ENCODE measurements at regions not wholly inside any gene's neighbourhood (a gene's known extent, or its start where the extent isn't known, plus 50 kb on each side); places are given as distances from the start of the nearest gene placed in this dataset.

DNA sequence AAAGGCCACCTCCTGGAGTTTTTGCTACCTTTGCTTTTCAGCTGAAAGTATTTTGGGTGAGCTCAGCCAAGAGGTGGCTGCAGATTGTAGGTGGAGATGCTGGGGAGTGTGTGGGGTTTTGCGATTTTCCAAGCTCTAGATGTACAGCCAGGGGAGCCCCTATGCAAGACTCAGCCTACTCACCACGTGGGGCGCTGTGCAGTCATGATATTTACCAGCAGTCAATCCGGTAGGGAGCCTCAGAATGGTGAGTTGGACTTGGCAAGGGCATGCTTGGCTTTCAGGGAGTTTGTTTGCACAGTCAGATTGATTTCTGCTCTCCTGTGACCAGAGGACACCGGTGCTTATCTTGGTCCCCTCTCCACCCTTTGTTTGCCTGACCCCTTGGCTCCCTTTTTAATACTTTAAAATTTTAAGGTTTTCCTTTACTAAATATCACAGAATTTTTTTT, 175.3 kb downstream of the UTP18 start:
- H2AFZ ChIP-seq (ENCODE audit: control insufficient read depth, low read depth, low read length), result no peak overlapping the region
- no peak for FAIRE-seq
- H3K9ac ChIP-seq (ENCODE audit: control insufficient read depth, insufficient read depth, low read length), result no peak overlapping the region
- intact Hi-C loops (cut with micrococcal nuclease; ENCODE audit: unreplicated experiment), result no loop called here
- H3K4me2 ChIP-seq (ENCODE audit: control insufficient read depth, insufficient read depth), result no peak overlapping the region
- ChIA-PET RAD21 (ENCODE audit: unreplicated experiment) (no interaction called here), POLR2A (no interaction called here), CTCF (interaction anchor here (0.6 to 2.2 kb wide), 9 partner anchors 8 to 37 kb away, joined by 3 to 12 read pairs (median 5); no protein-coding TSS in a partner anchor), SMC1A (ENCODE audit: uncharacterized antibody, unreplicated experiment) (no interaction called here)
- no peaks in the 10 kb centered on the region for H3K4me1 ChIP-seq (ENCODE audit: control insufficient read depth, insufficient read depth, low read length)
- no peaks in the 10 kb centered on the region for H3K9me3 ChIP-seq (replicated peaks; ENCODE audit: control insufficient read depth, insufficient read depth, low read length)
- DNase-seq (ENCODE audit: low read depth, low spot score), result no peak
- H3K79me2 ChIP-seq (ENCODE audit: control insufficient read depth, insufficient read depth, low read length), result no peaks in the 10 kb centered on the region
- H4K20me1 ChIP-seq (ENCODE audit: control insufficient read depth, insufficient read depth), result no peaks in the 10 kb centered on the region
- H3K4me3 ChIP-seq, result no peak overlapping the region
- TF ChIP-seq CTCF (IDR thresholded peaks at IDR 0.05 in 2 of 3, conservative IDR thresholded peaks at IDR 0.05 in 1 of 3; ENCODE audit: control insufficient read depth in 2 of 3, extremely low read depth in 1 of 3, insufficient read depth in 1 of 3, low read depth in 3 of 3, low read length in 3 of 3), result peak; percentile 42 to 59 (median 48)
- TF ChIP-seq POLR2AphosphoS5 (IDR thresholded peaks at IDR 0.05; ENCODE audit: low read length), result no peak
- H3K36me3 ChIP-seq (ENCODE audit: control insufficient read depth in 2 of 2, insufficient read depth in 2 of 2, low read length in 1 of 2), result no peaks in the 10 kb centered on the region
- 1% methylated on average over 5 of the region's 5 CpGs for WGBS (ENCODE audit: insufficient coverage, insufficient replicate concordance, low lambda C conversion rate, missing lambda C conversion rate)
- peak; percentile 86 for ATAC-seq
- H3K27ac ChIP-seq (ENCODE audit: control insufficient read depth, insufficient read depth), result no peak overlapping the region
- no TSS peak for BruUV-seq (replicated peaks)
- H3K27me3 ChIP-seq (replicated peaks in 1 of 2; ENCODE audit: control insufficient read depth in 2 of 2, insufficient read depth in 2 of 2, low read length in 1 of 2), result no peaks in the 10 kb centered on the region; a peak in 1 of 4 replicates
- in situ Hi-C loops (cut with MboI), result no loop called here

DNA sequence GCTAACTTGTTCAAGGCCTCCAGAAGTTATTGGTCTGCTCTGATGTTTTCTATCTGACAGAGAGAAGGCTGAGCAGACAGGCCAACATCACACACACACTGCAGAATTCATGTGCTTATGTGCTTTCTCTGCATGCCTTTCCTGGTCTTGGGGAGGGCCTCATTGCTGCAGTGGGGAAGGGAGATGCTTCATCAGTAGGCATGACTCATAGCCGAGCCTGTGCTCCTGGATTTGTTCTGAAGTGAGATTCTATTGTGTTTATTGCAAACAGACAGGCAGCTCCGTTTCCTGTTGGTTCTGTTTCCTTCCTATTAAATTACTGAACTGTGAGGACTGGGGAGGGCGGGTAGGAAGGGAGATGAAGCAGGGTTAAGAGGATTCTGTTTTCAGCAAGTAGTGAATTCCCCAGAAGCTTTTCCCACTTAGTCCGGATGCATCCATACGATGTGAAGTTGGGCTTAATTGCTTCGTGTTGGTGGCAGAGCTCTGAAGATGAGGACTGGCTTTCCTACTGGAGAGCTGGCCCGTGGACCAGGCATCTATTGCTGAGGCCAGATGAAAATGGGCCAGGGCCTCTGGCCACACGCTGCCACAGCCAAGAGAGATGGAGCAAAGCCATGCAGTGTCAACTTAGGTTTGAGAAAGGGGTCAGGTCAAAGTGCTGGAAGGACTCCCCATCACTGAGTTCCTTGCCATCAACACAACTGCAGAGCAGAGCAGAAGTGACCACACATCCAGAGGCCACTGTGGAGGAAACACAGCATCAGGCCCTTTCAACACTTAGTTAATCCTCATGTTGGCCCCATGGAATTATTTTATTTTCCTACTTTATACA, 179.3 kb downstream of the UTP18 start:
- ATAC-seq (no peak), DNase-seq (ENCODE audit: low read depth, low spot score) (no peak), FAIRE-seq (no peak)
- in situ Hi-C loops (cut with MboI), result no loop called here
- ChIA-PET POLR2A (no interaction called here), RAD21 (ENCODE audit: unreplicated experiment) (no interaction called here), SMC1A (ENCODE audit: uncharacterized antibody, unreplicated experiment) (no interaction called here), CTCF (no interaction called here)
- H3K27ac ChIP-seq (ENCODE audit: control insufficient read depth, insufficient read depth), result no peak overlapping the region
- H3K9me3 ChIP-seq (replicated peaks; ENCODE audit: control insufficient read depth, insufficient read depth, low read length), result no peaks in the 10 kb centered on the region
- H3K36me3 ChIP-seq (ENCODE audit: control insufficient read depth in 2 of 2, insufficient read depth in 2 of 2, low read length in 1 of 2), result no peaks in the 10 kb centered on the region
- intact Hi-C loops (cut with micrococcal nuclease; ENCODE audit: unreplicated experiment), result no loop called here
- H4K20me1 ChIP-seq (ENCODE audit: control insufficient read depth, insufficient read depth), result no peaks in the 10 kb centered on the region
- H3K9ac ChIP-seq (ENCODE audit: control insufficient read depth, insufficient read depth, low read length), result no peak overlapping the region
- H3K4me1 ChIP-seq (ENCODE audit: control insufficient read depth, insufficient read depth, low read length), result no peaks in the 10 kb centered on the region
- WGBS (ENCODE audit: insufficient coverage, insufficient replicate concordance, low lambda C conversion rate, missing lambda C conversion rate), result 12% methylated on average over 8 of the region's 8 CpGs
- H3K27me3 ChIP-seq (replicated peaks in 1 of 2; ENCODE audit: control insufficient read depth in 2 of 2, insufficient read depth in 2 of 2, low read length in 1 of 2), result no peaks in the 10 kb centered on the region; a peak in 1 of 4 replicates
- no peaks in the 10 kb centered on the region for H3K79me2 ChIP-seq (ENCODE audit: control insufficient read depth, insufficient read depth, low read length)
- BruUV-seq (replicated peaks), result no TSS peak
- H3K4me2 ChIP-seq (ENCODE audit: control insufficient read depth, insufficient read depth), result no peak overlapping the region
- no peak overlapping the region for H3K4me3 ChIP-seq
- no peak overlapping the region for H2AFZ ChIP-seq (ENCODE audit: control insufficient read depth, low read depth, low read length)
- no peak for TF ChIP-seq MYC (IDR thresholded peaks at IDR 0.05; ENCODE audit: insufficient read depth, insufficient read length, insufficient replicate concordance, low read length, severe bottlenecking)
- no peak for TF ChIP-seq IRF4 (IDR thresholded peaks at IDR 0.05; ENCODE audit: low read depth, low read length)
- TF ChIP-seq YY1 (IDR thresholded peaks at IDR 0.05; ENCODE audit: low read depth, low read length), result no peak
- TF ChIP-seq CHD2 (IDR thresholded peaks at IDR 0.05; ENCODE audit: borderline replicate concordance, low read depth, low read length), result no peak
- TF ChIP-seq, protein P1, sequence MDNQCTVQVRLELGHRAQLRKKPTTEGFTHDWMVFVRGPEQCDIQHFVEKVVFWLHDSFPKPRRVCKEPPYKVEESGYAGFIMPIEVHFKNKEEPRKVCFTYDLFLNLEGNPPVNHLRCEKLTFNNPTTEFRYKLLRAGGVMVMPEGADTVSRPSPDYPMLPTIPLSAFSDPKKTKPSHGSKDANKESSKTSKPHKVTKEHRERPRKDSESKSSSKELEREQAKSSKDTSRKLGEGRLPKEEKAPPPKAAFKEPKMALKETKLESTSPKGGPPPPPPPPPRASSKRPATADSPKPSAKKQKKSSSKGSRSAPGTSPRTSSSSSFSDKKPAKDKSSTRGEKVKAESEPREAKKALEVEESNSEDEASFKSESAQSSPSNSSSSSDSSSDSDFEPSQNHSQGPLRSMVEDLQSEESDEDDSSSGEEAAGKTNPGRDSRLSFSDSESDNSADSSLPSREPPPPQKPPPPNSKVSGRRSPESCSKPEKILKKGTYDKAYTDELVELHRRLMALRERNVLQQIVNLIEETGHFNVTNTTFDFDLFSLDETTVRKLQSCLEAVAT (IDR thresholded peaks at IDR 0.05), result no peak
- TF ChIP-seq NR2C2 (IDR thresholded peaks at IDR 0.05; ENCODE audit: borderline replicate concordance, control insufficient read depth, insufficient read length, low read depth), result no peak
- TF ChIP-seq CTCF (IDR thresholded peaks at IDR 0.05 in 2 of 3, conservative IDR thresholded peaks at IDR 0.05 in 1 of 3; ENCODE audit: control insufficient read depth in 2 of 3, extremely low read depth in 1 of 3, insufficient read depth in 1 of 3, low read depth in 3 of 3, low read length in 3 of 3), result no peak
- no peak for TF ChIP-seq EZH2 (IDR thresholded peaks at IDR 0.05; ENCODE audit: borderline replicate concordance, control insufficient read depth, low read depth, low read length)

Measured in GM12878 (cell line).